ENCODE measurements at regions not wholly inside any gene's neighbourhood (a gene's known extent, or its start where the extent isn't known, plus 50 kb on each side); places are given as distances from the start of the nearest gene placed in this dataset.

- H3K27me3 ChIP-seq (ENCODE audit: control insufficient read depth, extremely low read depth, insufficient read depth, low read length) = no peaks in the 10 kb centered on the region
- no peaks in the 10 kb centered on the region for H3K4me1 ChIP-seq (ENCODE audit: control insufficient read depth, extremely low read depth, insufficient read depth, low read length)
- H4K20me1 ChIP-seq (ENCODE audit: control insufficient read depth, extremely low read depth, insufficient read depth, low read length) = no peaks in the 10 kb centered on the region
- no peak for TF ChIP-seq EZH2 (IDR thresholded peaks at IDR 0.05; ENCODE audit: low read length)
- TF ChIP-seq CTCF (optimal IDR thresholded peaks at IDR 0.05 in 1 of 3, IDR thresholded peaks at IDR 0.05 in 1 of 3, conservative IDR thresholded peaks at IDR 0.05 in 1 of 3; ENCODE audit: extremely low read depth in 1 of 3, insufficient read depth in 2 of 3, low read length in 3 of 3) = no peak
- H3K79me2 ChIP-seq (ENCODE audit: control insufficient read depth, insufficient read depth, low read length) = no peaks in the 10 kb centered on the region
- no peaks in the 10 kb centered on the region for H3K9me1 ChIP-seq (ENCODE audit: control insufficient read depth, extremely low read depth, insufficient read depth, low read length)
- H3K9me3 ChIP-seq (ENCODE audit: control insufficient read depth, low read depth, low read length) = no peaks in the 10 kb centered on the region
- DNase-seq (ENCODE audit: low read depth, low spot score) (no peak), FAIRE-seq (no peak)
- H2AFZ ChIP-seq (ENCODE audit: control insufficient read depth, low read length) = no peak overlapping the region
- dilution Hi-C loops (cut with MboI; ENCODE audit: extremely low pct_ligation_motif_present, low sequenced_read_pairs) = no loop called here
- no peak overlapping the region for H3K4me3 ChIP-seq (ENCODE audit: control insufficient read depth in 2 of 3, extremely low read depth in 1 of 3, insufficient read depth in 2 of 3, low read depth in 1 of 3, low read length in 3 of 3)
- no peak overlapping the region for H3K27ac ChIP-seq (ENCODE audit: control insufficient read depth, insufficient read depth, low read length)
- no peak overlapping the region for H3K4me2 ChIP-seq (ENCODE audit: control insufficient read depth, extremely low read depth, insufficient read depth, low read depth, low read length)
- no peaks in the 10 kb centered on the region for H3K36me3 ChIP-seq (ENCODE audit: control insufficient read depth in 2 of 2, extremely low read depth in 1 of 2, insufficient read depth in 2 of 2, low read length in 2 of 2)
- no peak overlapping the region for H3K9ac ChIP-seq (ENCODE audit: control insufficient read depth, extremely low read depth, insufficient read depth, low read length)
Measured at GRCh38 chr2:128490881-128491691, 172.4 kb upstream of the HS6ST1 start.

- Histone ChIP-seq H2AFZ (ENCODE audit: control insufficient read depth, low read length) (no peak overlapping the region), H4K20me1 (ENCODE audit: control insufficient read depth, extremely low read depth, insufficient read depth, low read length) (no peaks in the 10 kb centered on the region), H3K36me3 (ENCODE audit: control insufficient read depth in 2 of 2, extremely low read depth in 1 of 2, insufficient read depth in 2 of 2, low read length in 2 of 2) (no peaks in the 10 kb centered on the region), H3K27ac (ENCODE audit: control insufficient read depth, insufficient read depth, low read length) (no peak overlapping the region), H3K9ac (ENCODE audit: control insufficient read depth, extremely low read depth, insufficient read depth, low read length) (no peak overlapping the region), H3K9me3 (ENCODE audit: control insufficient read depth, low read depth, low read length) (no peaks in the 10 kb centered on the region), H3K27me3 (ENCODE audit: control insufficient read depth, extremely low read depth, insufficient read depth, low read length) (no peaks in the 10 kb centered on the region), H3K4me2 (ENCODE audit: control insufficient read depth, extremely low read depth, insufficient read depth, low read depth, low read length) (no peak overlapping the region), H3K4me1 (ENCODE audit: control insufficient read depth, extremely low read depth, insufficient read depth, low read length) (no peaks in the 10 kb centered on the region), H3K4me3 (ENCODE audit: control insufficient read depth in 2 of 3, extremely low read depth in 1 of 3, insufficient read depth in 2 of 3, low read depth in 1 of 3, low read length in 3 of 3) (no peak overlapping the region), H3K9me1 (ENCODE audit: control insufficient read depth, extremely low read depth, insufficient read depth, low read length) (no peaks in the 10 kb centered on the region), H3K79me2 (ENCODE audit: control insufficient read depth, insufficient read depth, low read length) (no peaks in the 10 kb centered on the region)
- DNase-seq (ENCODE audit: low read depth, low spot score) (no peak), FAIRE-seq (no peak)
- dilution Hi-C loops (cut with MboI; ENCODE audit: extremely low pct_ligation_motif_present, low sequenced_read_pairs) = no loop called here
- no peak for TF ChIP-seq CTCF (optimal IDR thresholded peaks at IDR 0.05 in 1 of 3, IDR thresholded peaks at IDR 0.05 in 1 of 3, conservative IDR thresholded peaks at IDR 0.05 in 1 of 3; ENCODE audit: extremely low read depth in 1 of 3, insufficient read depth in 2 of 3, low read length in 3 of 3)
- no peak for TF ChIP-seq EZH2 (IDR thresholded peaks at IDR 0.05; ENCODE audit: low read length)
Measured at GRCh38 chr2:128491692-128492244, 173.1 kb upstream of the HS6ST1 start.
